ENCODE measurements at regions not wholly inside any gene's neighbourhood (a gene's known extent, or its start where the extent isn't known, plus 50 kb on each side); places are given as distances from the start of the nearest gene placed in this dataset.
A peak's percentile ranks its signal among the peaks of the same experiment; 100 is the strongest.
"Not testable (repeated sequence)": the region's sequence is repeated elsewhere in the genome, so short reads cannot be mapped to it uniquely, and the experiment has no call there.

- Mint-ChIP-seq H3K27ac (no peak overlapping the region), H3K9me3 (peaks cover 8% of the 10 kb centered on the region), H3K36me3 (no peaks in the 10 kb centered on the region), H3K4me3 (no peak overlapping the region), H3K27me3 (ENCODE audit: low read depth) (no peaks in the 10 kb centered on the region), H3K4me1 (no peaks in the 10 kb centered on the region)
- no peak for TF ChIP-seq CTCF (IDR thresholded peaks at IDR 0.05; ENCODE audit: unreplicated experiment)
- no peak for DNase-seq (ENCODE audit: low spot score in 2 of 2, unreplicated experiment in 2 of 2)
Measured at GRCh38 chr10:3659203-3659917, 125.6 kb downstream of the KLF6 start.

GRCh38 chr10:3658766-3659165 is 126.2 kb downstream of the KLF6 start:
- Mint-ChIP-seq H3K36me3 (no peaks in the 10 kb centered on the region), H3K4me3 (no peak overlapping the region), H3K27me3 (ENCODE audit: low read depth) (no peaks in the 10 kb centered on the region), H3K4me1 (no peaks in the 10 kb centered on the region), H3K27ac (no peak overlapping the region), H3K9me3 (peaks cover 8% of the 10 kb centered on the region)
- no peak for TF ChIP-seq CTCF (IDR thresholded peaks at IDR 0.05; ENCODE audit: unreplicated experiment)
- DNase-seq (ENCODE audit: low spot score in 2 of 2, unreplicated experiment in 2 of 2), result no peak

- Mint-ChIP-seq H3K9me3 (peaks cover 2% of the 10 kb centered on the region), H3K4me3 (no peak overlapping the region), H3K27ac (no peak overlapping the region), H3K36me3 (no peaks in the 10 kb centered on the region), H3K27me3 (ENCODE audit: low read depth) (no peaks in the 10 kb centered on the region), H3K4me1 (peaks cover 2% of the 10 kb centered on the region)
- no peak for DNase-seq (ENCODE audit: low spot score in 2 of 2, unreplicated experiment in 2 of 2)
- TF ChIP-seq CTCF (IDR thresholded peaks at IDR 0.05; ENCODE audit: unreplicated experiment), result no peak
Measured at GRCh38 chr10:3656214-3656613, 128.8 kb downstream of the KLF6 start.

- Mint-ChIP-seq H3K36me3 (no peaks in the 10 kb centered on the region), H3K9me3 (no peaks in the 10 kb centered on the region), H3K27ac (no peak overlapping the region), H3K27me3 (ENCODE audit: low read depth) (no peaks in the 10 kb centered on the region), H3K4me1 (peaks cover 2% of the 10 kb centered on the region), H3K4me3 (no peak overlapping the region)
- no peak for DNase-seq (ENCODE audit: low spot score in 2 of 2, unreplicated experiment in 2 of 2)
- no peak for TF ChIP-seq CTCF (IDR thresholded peaks at IDR 0.05; ENCODE audit: unreplicated experiment)
Measured at GRCh38 chr10:3655528-3655927, 129.5 kb downstream of the KLF6 start.

GRCh38 chr10:3654980-3655379 is 130.0 kb downstream of the KLF6 start:
- Mint-ChIP-seq H3K4me3 (no peak overlapping the region), H3K27ac (no peak overlapping the region), H3K36me3 (no peaks in the 10 kb centered on the region), H3K9me3 (no peaks in the 10 kb centered on the region), H3K27me3 (ENCODE audit: low read depth) (no peaks in the 10 kb centered on the region), H3K4me1 (peaks cover 2% of the 10 kb centered on the region)
- no peak for TF ChIP-seq CTCF (IDR thresholded peaks at IDR 0.05; ENCODE audit: unreplicated experiment)
- no peak for DNase-seq (ENCODE audit: low spot score in 2 of 2, unreplicated experiment in 2 of 2)

- Mint-ChIP-seq H3K4me3 (no peak overlapping the region), H3K27ac (no peak overlapping the region), H3K9me3 (no peaks in the 10 kb centered on the region), H3K36me3 (no peaks in the 10 kb centered on the region), H3K27me3 (ENCODE audit: low read depth) (peaks cover 1% of the 10 kb centered on the region), H3K4me1 (peaks cover 2% of the 10 kb centered on the region)
- TF ChIP-seq CTCF (IDR thresholded peaks at IDR 0.05; ENCODE audit: unreplicated experiment), result no peak
- no peak for DNase-seq (ENCODE audit: low spot score in 2 of 2, unreplicated experiment in 2 of 2)
Measured at GRCh38 chr10:3654496-3654895, 130.5 kb downstream of the KLF6 start.

- H3K4me3 Mint-ChIP-seq, result peak overlapping the region; percentile 41
- not testable (repeated sequence) for H3K27me3 Mint-ChIP-seq (ENCODE audit: low read depth); H3K36me3 Mint-ChIP-seq; H3K9me3 Mint-ChIP-seq; DNase-seq (ENCODE audit: low spot score in 2 of 2, unreplicated experiment in 2 of 2); H3K27ac Mint-ChIP-seq; H3K4me1 Mint-ChIP-seq
Measured at GRCh38 chr10:3653303-3653702, 131.7 kb downstream of the KLF6 start.

Data from mesothelial cell of epicardium (in vitro differentiated cells).